B cell (primary cell): ENCODE measurements at regions not wholly inside any gene's neighbourhood (a gene's known extent, or its start where the extent isn't known, plus 50 kb on each side); places are given as distances from the start of the nearest gene placed in this dataset.

Experiments used
- CTCF ChIP-seq: fragments of 200-600 bp; IDR thresholded peaks from one replicate; pipeline ENCODE4 v1.8.0; 2022; ENCODE audit warnings: antibody characterized with exemption, mild to moderate bottlenecking
- EZH2 ChIP-seq: IDR thresholded peaks from 2 replicates; pipeline ENCODE4 v1.6.1; 2012; ENCODE audit warnings: borderline replicate concordance, low read depth, mild to moderate bottlenecking, moderate library complexity, low read length; ENCODE audit not compliant: insufficient read depth, poor library complexity, severe bottlenecking

- TF ChIP-seq CTCF (no peak), EZH2 (no peak)
These were observed 612.5 kb downstream of the IRS1 start for GRCh38 chr2:226187156-226187555.
